ENCODE measurements at regions not wholly inside any gene's neighbourhood (a gene's known extent, or its start where the extent isn't known, plus 50 kb on each side); places are given as distances from the start of the nearest gene placed in this dataset.
A peak's percentile ranks its signal among the peaks of the same experiment; 100 is the strongest.

GRCh38 chr9:117595650-117596049 lies 108.6 kb upstream of the TLR4 start:
- Histone ChIP-seq H3K4me3 (ENCODE audit: extremely low read depth in 1 of 4, insufficient read depth in 2 of 4, low read depth in 3 of 4, low read length in 4 of 4) (peak overlapping the region in 1 of 4 experiments; percentile 15; a peak in 1 of 8 replicates), H3K56ac (replicated peaks; ENCODE audit: insufficient read length, low read depth, low read length) (no peak overlapping the region), H3K27ac (ENCODE audit: low read depth, low read length) (no peak overlapping the region), H4K5ac (ENCODE audit: insufficient read length, low read depth, low read length) (no peak overlapping the region), H3K79me2 (ENCODE audit: control insufficient read depth in 1 of 2, insufficient read depth in 2 of 2, low read length in 2 of 2) (no peaks in the 10 kb centered on the region), H4K8ac (ENCODE audit: extremely low read depth, insufficient read depth, low read length) (no peak overlapping the region), H3K9ac (replicated peaks in 1 of 4; ENCODE audit: extremely low read depth in 1 of 4, low read depth in 3 of 4, low read length in 3 of 4) (no peak overlapping the region), H3K4me1 (replicated peaks in 1 of 4; ENCODE audit: control insufficient read depth in 3 of 4, insufficient read depth in 4 of 4, low read length in 3 of 4) (peaks cover 0 to 16% (median 2%) of the 10 kb centered on the region in 4 experiments; a peak in 3 of 7 replicates), H2BK12ac (ENCODE audit: low read depth, low read length) (no peak overlapping the region), H3K36me3 (ENCODE audit: control insufficient read depth in 2 of 4, insufficient read depth in 4 of 4, low read length in 3 of 4) (no peaks in the 10 kb centered on the region), H4K20me1 (replicated peaks in 1 of 2; ENCODE audit: control insufficient read depth in 1 of 2, insufficient read depth in 2 of 2, low read length in 2 of 2) (no peaks in the 10 kb centered on the region), H2BK120ac (replicated peaks; ENCODE audit: low read depth, low read length) (no peak overlapping the region), H3K9me3 (ENCODE audit: insufficient read depth in 2 of 2, low read depth in 1 of 2, low read length in 1 of 2) (no peaks in the 10 kb centered on the region), H3K4ac (replicated peaks; ENCODE audit: insufficient read length, low read depth, low read length) (no peak overlapping the region), H2AK5ac (ENCODE audit: low read depth, low read length) (no peak overlapping the region), H3K23ac (ENCODE audit: insufficient read length) (no peak overlapping the region), H2AFZ (ENCODE audit: low read length) (no peak overlapping the region), H3K23me2 (ENCODE audit: low read depth, low read length) (no peaks in the 10 kb centered on the region), H2BK20ac (ENCODE audit: low read length) (no peak overlapping the region), H3K79me1 (ENCODE audit: low read depth, low read length) (no peaks in the 10 kb centered on the region), H4K91ac (replicated peaks; ENCODE audit: insufficient read length, low read length) (no peak overlapping the region), H2BK15ac (ENCODE audit: low read length) (no peak overlapping the region), H2BK5ac (ENCODE audit: low read depth, low read length) (no peak overlapping the region), H3K18ac (ENCODE audit: extremely low read depth, low read length) (no peak overlapping the region), H3K4me2 (ENCODE audit: insufficient read depth in 1 of 2, low read depth in 2 of 2, low read length in 2 of 2) (peak overlapping the region; percentile 24 to 28; a peak in 3 of 4 replicates), H3K14ac (ENCODE audit: insufficient read length) (no peak overlapping the region), H3K27me3 (replicated peaks in 1 of 4; ENCODE audit: control insufficient read depth in 3 of 4, extremely low read depth in 1 of 4, insufficient read depth in 3 of 4, low read length in 3 of 4) (no peaks in the 10 kb centered on the region)
- DNase-seq (ENCODE audit: low read depth in 1 of 2, low spot score in 2 of 2) (no peak), FAIRE-seq (no peak)
- TF ChIP-seq SIX5 (IDR thresholded peaks at IDR 0.05; ENCODE audit: low read depth, low read length), result no peak
- no peak for TF ChIP-seq KDM1A (IDR thresholded peaks at IDR 0.05; ENCODE audit: borderline replicate concordance, low read length)
- no peak for TF ChIP-seq POU5F1 (IDR thresholded peaks at IDR 0.05; ENCODE audit: low read depth, low read length)
- no peak for TF ChIP-seq CBX8 (IDR thresholded peaks at IDR 0.05; ENCODE audit: borderline replicate concordance, low read depth, low read length)
- TF ChIP-seq SP1 (IDR thresholded peaks at IDR 0.05; ENCODE audit: low read depth, low read length), result no peak
- TF ChIP-seq SAP30 (IDR thresholded peaks at IDR 0.05; ENCODE audit: insufficient read depth, insufficient replicate concordance, low read length), result no peak
- TF ChIP-seq ATF3 (IDR thresholded peaks at IDR 0.05; ENCODE audit: insufficient read depth, low read depth, low read length), result no peak
- CTCF ChIA-PET (ENCODE audit: partially characterized antibody), result interaction anchor here (0.6 to 1.0 kb wide), 2 partner anchors 26 to 434 kb away, joined by 3 read pairs; no protein-coding TSS in a partner anchor
- 73% methylated on average over 3 of the region's 3 CpGs; no CpG with 5 or more reads in 1 of the 2 experiments for WGBS, 2 experiments (ENCODE audit: extremely low coverage in 1 of 2, insufficient coverage in 1 of 2, insufficient read length in 1 of 2, insufficient replicate concordance in 2 of 2, low coverage in 1 of 2, low lambda C conversion rate in 2 of 2, missing lambda C conversion rate in 1 of 2)
- POLR2A ChIA-PET (ENCODE audit: partially characterized antibody), result no interaction called here
